Activated naive CD8-positive, alpha-beta T cell treated with anti-CD3 and anti-CD28 coated beads, Interleukin-2, amount 50 U/mL, for 24 hours (primary cell): ENCODE measurements at regions not wholly inside any gene's neighbourhood (a gene's known extent, or its start where the extent isn't known, plus 50 kb on each side); places are given as distances from the start of the nearest gene placed in this dataset.

ENCODE experiments used
- ATAC-seq: fragments of 150-1000 bp; cut with Tn5 transposase; one replicate; pipeline ENCODE4 v1.10.0; 2021
- DNase-seq: peaks from one replicate; pipeline ENCODE4 v3.0.0; 2021
- H3K27ac Mint-ChIP-seq: one replicate; pipeline ENCODE4 v1.8.0; 2021; ENCODE audit warnings: mild to moderate bottlenecking, mixed read lengths
- H3K27me3 Mint-ChIP-seq: one replicate; pipeline ENCODE4 v1.8.0; 2021; ENCODE audit warnings: mixed read lengths
- H3K36me3 Mint-ChIP-seq: one replicate; pipeline ENCODE4 v1.8.0; 2021; ENCODE audit warnings: low read depth, mixed read lengths
- H3K4me1 Mint-ChIP-seq: one replicate; pipeline ENCODE4 v1.8.0; 2021; ENCODE audit warnings: mixed read lengths
- H3K4me3 Mint-ChIP-seq: one replicate; pipeline ENCODE4 v1.8.0; 2021; ENCODE audit warnings: mild to moderate bottlenecking, moderate library complexity, mixed read lengths
- H3K9me3 Mint-ChIP-seq: one replicate; pipeline ENCODE4 v1.8.0; 2021; ENCODE audit warnings: mixed read lengths

DNA sequence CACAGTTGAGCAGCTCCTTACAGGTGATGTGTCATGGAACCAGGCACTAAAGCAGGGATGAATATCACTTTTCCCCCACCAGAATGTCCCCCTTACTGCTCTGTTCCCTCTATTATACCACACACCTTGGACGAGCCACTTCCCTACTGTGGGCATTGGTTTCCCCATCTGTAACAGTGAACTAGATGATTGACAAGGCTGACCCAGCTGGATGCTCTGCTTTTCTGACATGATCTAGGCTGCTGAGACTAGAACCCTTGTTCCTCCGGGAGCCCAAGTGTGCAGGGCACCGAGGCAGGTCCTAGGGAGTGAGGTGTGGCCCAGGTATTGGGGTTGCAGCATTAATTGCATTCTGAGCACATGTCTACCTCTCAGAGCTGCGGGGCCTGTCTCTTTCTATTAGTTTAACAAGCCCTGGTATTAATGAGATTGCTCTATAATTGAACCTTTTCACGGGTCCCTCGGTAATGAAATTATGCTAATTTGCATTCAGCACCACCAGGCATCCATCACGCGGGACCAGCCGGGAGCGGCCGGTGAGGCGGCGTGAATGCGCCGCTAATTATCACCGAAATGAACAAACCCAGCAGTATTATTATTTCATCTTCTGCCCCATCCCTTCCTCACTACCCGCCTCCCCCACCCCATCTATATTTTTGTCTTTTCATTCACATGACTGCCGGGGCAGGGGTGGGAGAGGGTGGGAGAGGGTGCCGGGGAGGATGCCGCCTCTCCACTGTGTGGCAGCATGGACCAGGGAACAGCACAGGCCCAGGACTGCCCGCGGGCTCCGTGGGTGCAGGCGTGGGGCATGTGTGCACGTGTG is 121.1 kb downstream of the CYLD start:
- Mint-ChIP-seq H3K9me3 (no peaks in the 10 kb centered on the region), H3K4me3 (no peak overlapping the region), H3K27me3 (no peaks in the 10 kb centered on the region), H3K36me3 (no peaks in the 10 kb centered on the region), H3K4me1 (no peaks in the 10 kb centered on the region), H3K27ac (no peak overlapping the region)
- ATAC-seq (no peak), DNase-seq (no peak)

DNA sequence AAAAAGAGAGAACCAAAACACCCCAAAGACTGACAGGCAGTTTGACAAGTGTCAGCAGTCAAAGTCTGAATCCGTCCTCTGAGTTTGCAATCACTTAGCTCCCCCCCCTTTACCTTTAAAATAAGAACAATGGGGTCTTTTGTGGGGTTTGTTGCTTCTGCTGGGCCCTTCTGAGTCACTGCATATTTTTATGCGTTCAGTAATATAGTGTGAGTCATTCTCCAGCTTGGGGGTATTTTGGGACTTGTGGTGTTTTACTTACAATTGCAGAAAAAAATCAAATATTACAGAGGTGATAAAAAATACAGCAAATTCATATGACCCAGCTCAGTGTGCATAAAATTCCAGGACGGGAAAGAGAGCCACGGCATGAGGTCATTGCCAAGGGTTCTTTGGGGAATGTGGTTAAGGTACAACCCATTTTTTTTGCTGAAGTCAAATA is 120.1 kb downstream of the CYLD start:
- DNase-seq (no peak), ATAC-seq (no peak)
- Mint-ChIP-seq H3K27ac (no peak overlapping the region), H3K36me3 (no peaks in the 10 kb centered on the region), H3K4me3 (no peak overlapping the region), H3K27me3 (no peaks in the 10 kb centered on the region), H3K4me1 (no peaks in the 10 kb centered on the region), H3K9me3 (no peaks in the 10 kb centered on the region)

DNA sequence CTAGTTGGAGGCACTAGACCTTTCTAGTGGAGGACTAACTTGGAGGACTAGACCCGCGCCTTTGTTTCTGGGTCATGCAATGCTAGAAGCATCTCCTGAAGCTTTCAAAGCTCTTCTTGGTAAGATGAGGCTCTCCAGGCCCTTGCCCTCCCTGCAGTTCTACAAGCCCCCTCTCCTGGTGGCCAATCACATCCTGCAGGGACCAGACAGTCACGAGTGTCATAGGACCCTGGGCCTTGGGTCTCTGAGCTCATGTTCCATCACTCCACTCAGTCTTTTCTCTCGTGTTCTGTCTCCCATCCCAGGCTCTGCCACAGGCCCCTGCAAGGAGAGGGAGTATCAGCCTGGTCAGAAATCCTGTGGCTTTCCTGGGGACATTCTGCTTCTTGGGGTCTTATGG is 119.6 kb downstream of the CYLD start:
- Mint-ChIP-seq H3K36me3 (no peaks in the 10 kb centered on the region), H3K4me3 (no peak overlapping the region), H3K27ac (no peak overlapping the region), H3K9me3 (no peaks in the 10 kb centered on the region), H3K27me3 (no peaks in the 10 kb centered on the region), H3K4me1 (no peaks in the 10 kb centered on the region)
- ATAC-seq (no peak), DNase-seq (no peak)

DNA sequence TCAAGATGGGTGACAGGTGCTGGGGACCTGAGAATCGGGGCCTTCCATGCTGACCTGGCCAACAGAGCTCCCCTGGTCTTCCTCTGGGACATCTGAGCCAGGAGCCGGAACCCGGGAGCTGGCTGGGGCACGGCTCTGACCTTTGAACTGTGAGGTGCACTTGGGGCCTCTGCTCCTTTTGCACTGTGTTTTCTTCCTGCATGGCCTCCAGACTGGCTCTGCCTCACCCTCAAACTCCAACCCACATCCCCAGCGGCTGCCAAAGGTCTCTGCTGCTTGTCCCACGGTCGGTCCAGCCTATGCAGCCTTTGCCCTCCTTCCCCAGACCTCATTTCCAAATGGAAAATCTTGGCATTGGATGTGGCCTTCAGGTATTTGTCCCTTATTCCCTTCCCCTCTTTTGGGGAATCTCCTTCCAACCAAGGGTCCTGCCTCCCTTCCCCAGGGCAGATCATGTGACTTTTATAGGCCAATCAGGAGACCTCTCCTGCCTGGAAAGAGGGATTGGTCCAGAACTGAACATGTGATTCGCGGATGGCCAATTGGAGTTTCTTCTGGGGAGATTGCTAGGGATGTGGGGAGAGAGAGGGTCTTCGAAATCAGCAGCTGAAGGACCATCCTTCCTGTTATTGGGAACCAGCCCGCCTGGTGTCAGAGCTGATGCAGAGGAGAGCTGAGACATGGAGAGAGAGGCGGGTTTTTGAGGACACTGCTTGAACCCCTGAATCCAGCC is 117.9 kb downstream of the CYLD start:
- peaks cover 2% of the 10 kb centered on the region for H3K27me3 Mint-ChIP-seq
- H3K4me1 Mint-ChIP-seq: no peaks in the 10 kb centered on the region
- H3K36me3 Mint-ChIP-seq: no peaks in the 10 kb centered on the region
- ATAC-seq (no peak), DNase-seq (no peak)
- no peaks in the 10 kb centered on the region for H3K9me3 Mint-ChIP-seq
- no peak overlapping the region for H3K4me3 Mint-ChIP-seq
- no peak overlapping the region for H3K27ac Mint-ChIP-seq

DNA sequence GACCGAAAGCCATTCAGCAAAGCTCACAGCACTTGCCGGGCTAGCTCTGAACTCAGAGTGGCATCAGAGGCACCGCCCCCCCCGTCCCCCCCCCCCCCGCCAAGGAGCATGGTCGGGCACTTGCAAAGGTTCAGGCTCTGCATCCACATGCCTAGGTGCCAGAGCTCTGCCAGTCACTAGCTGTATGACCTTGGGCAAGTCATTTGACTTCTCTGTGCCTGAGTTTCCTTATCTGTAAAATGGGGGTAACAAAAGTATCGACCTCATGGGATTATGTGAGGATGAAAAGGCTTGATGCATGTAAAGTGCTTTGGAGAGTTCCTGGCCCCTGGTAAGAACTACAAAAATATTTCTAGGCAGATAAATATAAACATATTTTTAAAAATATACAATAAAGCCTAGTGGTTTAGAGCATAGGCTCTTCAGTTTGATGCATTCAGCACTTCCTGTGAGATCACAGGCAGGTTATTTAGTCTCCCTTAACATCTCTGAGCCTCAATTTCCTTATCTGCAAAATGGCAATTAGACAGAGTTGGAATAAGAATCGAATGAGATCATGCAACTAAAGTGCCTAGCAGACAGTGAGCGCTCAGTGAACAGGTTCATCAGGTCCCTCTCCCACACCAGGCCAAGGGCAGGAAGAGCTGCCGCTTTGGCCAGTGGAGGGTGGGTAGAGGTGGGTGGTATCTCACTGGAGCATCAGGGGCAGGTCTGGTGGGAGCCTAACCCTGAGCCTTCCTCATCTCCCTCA is 117.2 kb downstream of the CYLD start:
- H3K27ac Mint-ChIP-seq: no peak overlapping the region
- H3K9me3 Mint-ChIP-seq: no peaks in the 10 kb centered on the region
- no peaks in the 10 kb centered on the region for H3K4me1 Mint-ChIP-seq
- H3K4me3 Mint-ChIP-seq: no peak overlapping the region
- H3K27me3 Mint-ChIP-seq: peaks cover 4% of the 10 kb centered on the region
- no peak for DNase-seq
- no peaks in the 10 kb centered on the region for H3K36me3 Mint-ChIP-seq
- no peak for ATAC-seq

DNA sequence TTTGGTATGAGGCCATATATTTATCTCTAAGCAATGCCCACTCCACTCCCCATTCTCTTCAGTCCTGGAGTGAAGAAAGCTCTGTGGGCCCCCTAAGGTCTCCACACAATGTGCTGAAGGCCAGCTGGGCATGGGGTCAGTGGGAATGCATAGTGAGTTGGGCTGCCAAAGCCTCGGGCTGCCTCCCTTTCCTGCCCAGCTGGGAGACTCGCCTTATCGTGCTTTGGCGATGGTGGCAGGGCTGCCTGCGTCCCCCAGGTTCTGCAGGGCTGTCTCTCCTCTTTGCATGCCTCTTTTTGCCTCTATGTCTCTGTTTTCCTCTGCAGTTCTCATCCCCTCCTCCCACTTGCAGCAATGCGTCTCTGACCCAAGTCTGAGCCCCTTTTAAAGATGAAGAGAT is 116.5 kb downstream of the CYLD start:
- Mint-ChIP-seq H3K9me3 (no peaks in the 10 kb centered on the region), H3K36me3 (no peaks in the 10 kb centered on the region), H3K27ac (no peak overlapping the region), H3K27me3 (peaks cover 4% of the 10 kb centered on the region), H3K4me3 (no peak overlapping the region), H3K4me1 (no peaks in the 10 kb centered on the region)
- DNase-seq (no peak), ATAC-seq (no peak)

DNA sequence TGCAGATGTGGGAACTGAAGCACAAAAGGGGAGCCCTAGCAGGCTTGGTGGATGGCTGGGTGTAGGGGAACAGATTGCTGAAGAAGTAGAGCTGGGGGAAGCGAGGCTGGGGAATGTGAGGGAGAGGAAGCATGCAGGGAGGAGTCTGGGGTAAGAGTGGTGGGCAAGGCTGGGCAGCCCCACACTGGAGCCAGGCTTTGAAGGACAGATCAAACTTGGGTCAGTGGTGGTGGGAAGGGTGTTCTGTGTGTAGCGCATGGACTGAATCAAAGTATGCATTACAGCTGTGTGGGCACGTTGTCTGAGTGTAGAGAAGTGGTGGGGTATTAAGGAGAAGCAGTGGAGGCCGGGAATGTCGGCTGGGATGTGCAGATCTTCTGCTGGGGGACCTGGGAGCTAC is 116.0 kb downstream of the CYLD start:
- Mint-ChIP-seq H3K27ac (no peak overlapping the region), H3K4me3 (no peak overlapping the region), H3K9me3 (no peaks in the 10 kb centered on the region), H3K4me1 (no peaks in the 10 kb centered on the region), H3K36me3 (no peaks in the 10 kb centered on the region), H3K27me3 (peaks cover 4% of the 10 kb centered on the region)
- no peak for ATAC-seq
- no peak for DNase-seq

DNA sequence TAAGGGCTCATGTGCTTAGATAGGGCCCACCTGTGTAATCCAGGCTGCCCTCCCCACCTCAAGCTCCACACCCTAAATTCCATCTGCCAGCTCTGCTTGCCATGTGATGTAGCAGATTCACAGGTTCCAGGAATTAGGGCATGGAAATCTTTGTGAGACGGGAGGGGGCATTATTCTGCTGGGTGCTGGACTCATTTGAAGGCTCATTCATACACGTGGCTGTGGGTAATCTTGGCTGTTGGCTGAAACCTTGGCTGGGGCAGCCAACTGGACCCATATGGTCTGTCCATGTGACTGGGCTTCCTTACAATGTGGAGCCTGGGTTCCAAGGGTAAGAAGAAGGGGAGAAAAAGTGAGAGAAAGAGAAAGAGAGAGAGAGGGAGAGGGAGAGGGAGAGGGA is 115.1 kb downstream of the CYLD start:
- no peaks in the 10 kb centered on the region for H3K4me1 Mint-ChIP-seq
- peaks cover 6% of the 10 kb centered on the region for H3K27me3 Mint-ChIP-seq
- ATAC-seq (no peak), DNase-seq (no peak)
- no peak overlapping the region for H3K4me3 Mint-ChIP-seq
- no peaks in the 10 kb centered on the region for H3K9me3 Mint-ChIP-seq
- no peak overlapping the region for H3K27ac Mint-ChIP-seq
- no peaks in the 10 kb centered on the region for H3K36me3 Mint-ChIP-seq

DNA sequence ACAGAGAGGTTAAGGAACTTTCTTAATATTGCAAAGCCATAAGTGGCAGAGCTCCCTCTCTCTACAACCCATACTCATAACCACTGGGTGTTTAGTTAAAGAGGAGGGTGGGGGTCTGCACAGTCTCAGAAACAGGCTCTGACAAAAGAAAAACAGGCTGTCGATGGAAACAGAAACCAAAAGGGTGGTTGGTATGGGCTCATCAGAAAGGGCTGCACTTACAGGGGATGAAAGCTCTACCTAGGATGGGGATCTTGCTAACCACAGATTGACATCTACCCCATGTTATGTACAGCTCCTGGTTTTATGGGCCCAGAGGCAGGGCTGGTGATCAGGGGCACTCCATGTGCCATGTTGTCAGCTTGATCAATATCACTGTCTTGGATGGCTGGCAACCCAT is 111.4 kb downstream of the CYLD start:
- no peak for ATAC-seq
- Mint-ChIP-seq H3K27me3 (peaks cover 11% of the 10 kb centered on the region), H3K9me3 (no peaks in the 10 kb centered on the region), H3K36me3 (no peaks in the 10 kb centered on the region), H3K27ac (no peak overlapping the region), H3K4me1 (no peaks in the 10 kb centered on the region), H3K4me3 (no peak overlapping the region)
- no peak for DNase-seq
